B cell (primary cell): ENCODE measurements at regions not wholly inside any gene's neighbourhood (a gene's known extent, or its start where the extent isn't known, plus 50 kb on each side); places are given as distances from the start of the nearest gene placed in this dataset.

Experiments used
- CTCF ChIP-seq: fragments of 200-600 bp; IDR thresholded peaks from one replicate; pipeline ENCODE4 v1.8.0; 2022; ENCODE audit warnings: antibody characterized with exemption, mild to moderate bottlenecking
- EZH2 ChIP-seq: IDR thresholded peaks from 2 replicates; pipeline ENCODE4 v1.6.1; 2012; ENCODE audit warnings: borderline replicate concordance, low read depth, mild to moderate bottlenecking, moderate library complexity, low read length; ENCODE audit not compliant: insufficient read depth, poor library complexity, severe bottlenecking

DNA sequence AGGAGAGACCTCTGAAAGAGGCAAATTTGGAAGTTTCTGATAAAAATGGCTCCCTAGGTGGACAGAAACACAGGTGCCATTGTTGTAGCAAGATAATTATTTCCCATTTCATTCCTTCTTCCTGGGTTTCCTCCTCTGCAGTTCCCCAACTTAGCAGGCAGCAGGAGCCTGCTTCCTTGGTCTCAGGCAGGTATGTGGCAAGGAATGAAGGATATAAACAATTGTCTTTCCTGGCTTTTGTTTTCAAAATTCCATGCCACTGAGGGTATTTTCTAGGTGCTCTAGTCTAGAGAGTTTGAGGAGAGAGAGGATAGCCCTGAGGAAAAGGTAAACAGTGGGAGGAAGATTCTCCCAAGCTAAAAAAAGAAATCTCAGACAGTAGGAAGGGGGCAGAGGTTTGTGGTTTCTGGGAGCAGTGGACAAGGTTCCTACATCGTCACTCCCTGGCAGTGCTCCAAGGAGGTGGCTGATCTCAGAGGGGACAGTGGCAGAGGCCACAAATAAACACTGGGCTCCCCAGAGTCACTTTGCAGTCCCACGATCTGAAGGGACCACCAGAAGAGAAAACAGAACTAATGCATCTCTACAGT is 82.6 kb upstream of the IGF1 start:
- TF ChIP-seq CTCF (no peak), EZH2 (no peak)
